ENCODE measurements at regions not wholly inside any gene's neighbourhood (a gene's known extent, or its start where the extent isn't known, plus 50 kb on each side); places are given as distances from the start of the nearest gene placed in this dataset.

- DNase-seq (ENCODE audit: low read depth): no peak
- TF ChIP-seq CTCF (IDR thresholded peaks at IDR 0.05; ENCODE audit: insufficient read depth, low read length): no peak
- no peak overlapping the region for H3K4me3 ChIP-seq (ENCODE audit: low read depth, low read length)
These were observed 185.1 kb upstream of the FOXN2 start for GRCh38 chr2:48129293-48129950.

GRCh38 chr2:48131539-48132270, 182.8 kb upstream of the FOXN2 start:
- no peak for TF ChIP-seq CTCF (IDR thresholded peaks at IDR 0.05; ENCODE audit: insufficient read depth, low read length)
- DNase-seq (ENCODE audit: low read depth): peak; percentile 38
- no peak overlapping the region for H3K4me3 ChIP-seq (ENCODE audit: low read depth, low read length)

GRCh38 chr2:48132271-48132625, 182.2 kb upstream of the FOXN2 start:
- TF ChIP-seq CTCF (IDR thresholded peaks at IDR 0.05; ENCODE audit: insufficient read depth, low read length): no peak
- no peak for DNase-seq (ENCODE audit: low read depth)
- H3K4me3 ChIP-seq (ENCODE audit: low read depth, low read length): no peak overlapping the region

GRCh38 chr2:48134704-48135103, 179.8 kb upstream of the FOXN2 start:
- H3K4me3 ChIP-seq (ENCODE audit: low read depth, low read length): no peak overlapping the region
- TF ChIP-seq CTCF (IDR thresholded peaks at IDR 0.05; ENCODE audit: insufficient read depth, low read length): no peak
- DNase-seq (ENCODE audit: low read depth): no peak

- no peak for DNase-seq (ENCODE audit: low read depth)
- H3K4me3 ChIP-seq (ENCODE audit: low read depth, low read length): no peak overlapping the region
- no peak for TF ChIP-seq CTCF (IDR thresholded peaks at IDR 0.05; ENCODE audit: insufficient read depth, low read length)
These were observed 178.7 kb upstream of the FOXN2 start for GRCh38 chr2:48135797-48136196.

GRCh38 chr2:48137829-48138228, 176.7 kb upstream of the FOXN2 start:
- no peak overlapping the region for H3K4me3 ChIP-seq (ENCODE audit: low read depth, low read length)
- no peak for DNase-seq (ENCODE audit: low read depth)
- TF ChIP-seq CTCF (IDR thresholded peaks at IDR 0.05; ENCODE audit: insufficient read depth, low read length): no peak

Measured in fibroblast of the aortic adventitia (primary cell).